ENCODE measurements at regions not wholly inside any gene's neighbourhood (a gene's known extent, or its start where the extent isn't known, plus 50 kb on each side); places are given as distances from the start of the nearest gene placed in this dataset.

GRCh38 chr12:107287436-107288413 lies 194.4 kb upstream of the CRY1 start:
- no peak overlapping the region for H3K4me3 ChIP-seq (ENCODE audit: low read length)
- H3K27me3 ChIP-seq (ENCODE audit: control insufficient read depth, insufficient read depth, low read length), result no peaks in the 10 kb centered on the region
- H3K27ac ChIP-seq (ENCODE audit: low read depth, low read length), result no peak overlapping the region
- no peaks in the 10 kb centered on the region for H3K4me1 ChIP-seq (ENCODE audit: control insufficient read depth, insufficient read depth, low read length)
- H3K36me3 ChIP-seq (ENCODE audit: control insufficient read depth, insufficient read depth, low read length), result no peaks in the 10 kb centered on the region
- no peak overlapping the region for H3K9ac ChIP-seq (ENCODE audit: low read length)

GRCh38 chr12:107288414-107289127 lies 195.2 kb upstream of the CRY1 start:
- Histone ChIP-seq H3K27me3 (ENCODE audit: control insufficient read depth, insufficient read depth, low read length) (no peaks in the 10 kb centered on the region), H3K27ac (ENCODE audit: low read depth, low read length) (no peak overlapping the region), H3K36me3 (ENCODE audit: control insufficient read depth, insufficient read depth, low read length) (no peaks in the 10 kb centered on the region), H3K9ac (ENCODE audit: low read length) (no peak overlapping the region), H3K4me1 (ENCODE audit: control insufficient read depth, insufficient read depth, low read length) (no peaks in the 10 kb centered on the region), H3K4me3 (ENCODE audit: low read length) (no peak overlapping the region)

GRCh38 chr12:107291018-107291417 lies 197.7 kb upstream of the CRY1 start:
- H3K4me1 ChIP-seq (ENCODE audit: control insufficient read depth, insufficient read depth, low read length), result no peaks in the 10 kb centered on the region
- H3K27ac ChIP-seq (ENCODE audit: low read depth, low read length), result no peak overlapping the region
- no peak overlapping the region for H3K9ac ChIP-seq (ENCODE audit: low read length)
- H3K27me3 ChIP-seq (ENCODE audit: control insufficient read depth, insufficient read depth, low read length), result no peaks in the 10 kb centered on the region
- no peaks in the 10 kb centered on the region for H3K36me3 ChIP-seq (ENCODE audit: control insufficient read depth, insufficient read depth, low read length)
- no peak overlapping the region for H3K4me3 ChIP-seq (ENCODE audit: low read length)

GRCh38 chr12:107296681-107297089 lies 203.3 kb upstream of the CRY1 start:
- peaks cover 2% of the 10 kb centered on the region for H3K27me3 ChIP-seq (ENCODE audit: control insufficient read depth, insufficient read depth, low read length)

GRCh38 chr12:107302649-107303341 lies 209.4 kb upstream of the CRY1 start:
- Histone ChIP-seq H3K4me3 (ENCODE audit: low read length) (no peak overlapping the region), H3K4me1 (ENCODE audit: control insufficient read depth, insufficient read depth, low read length) (no peaks in the 10 kb centered on the region), H3K9ac (ENCODE audit: low read length) (no peak overlapping the region), H3K27me3 (ENCODE audit: control insufficient read depth, insufficient read depth, low read length) (peaks cover 2% of the 10 kb centered on the region), H3K36me3 (ENCODE audit: control insufficient read depth, insufficient read depth, low read length) (no peaks in the 10 kb centered on the region), H3K27ac (ENCODE audit: low read depth, low read length) (no peak overlapping the region)

More at GRCh38 chr12:107296681-107297089, 203.3 kb upstream of the CRY1 start:
- no peak overlapping the region for H3K4me3 ChIP-seq (ENCODE audit: low read length)
- H3K9ac ChIP-seq (ENCODE audit: low read length), result no peak overlapping the region
- H3K4me1 ChIP-seq (ENCODE audit: control insufficient read depth, insufficient read depth, low read length), result no peaks in the 10 kb centered on the region
- H3K36me3 ChIP-seq (ENCODE audit: control insufficient read depth, insufficient read depth, low read length), result no peaks in the 10 kb centered on the region
- H3K27ac ChIP-seq (ENCODE audit: low read depth, low read length), result no peak overlapping the region

- H3K9ac ChIP-seq (ENCODE audit: low read length), result no peak overlapping the region
- H3K27me3 ChIP-seq (ENCODE audit: control insufficient read depth, insufficient read depth, low read length), result no peaks in the 10 kb centered on the region
- H3K4me3 ChIP-seq (ENCODE audit: low read length), result no peak overlapping the region
- no peaks in the 10 kb centered on the region for H3K36me3 ChIP-seq (ENCODE audit: control insufficient read depth, insufficient read depth, low read length)
- H3K27ac ChIP-seq (ENCODE audit: low read depth, low read length), result no peak overlapping the region
- H3K4me1 ChIP-seq (ENCODE audit: control insufficient read depth, insufficient read depth, low read length), result no peaks in the 10 kb centered on the region
Observed at GRCh38 chr12:107304588-107305532, 211.5 kb upstream of the CRY1 start.

GRCh38 chr12:107306141-107306659 lies 212.9 kb upstream of the CRY1 start:
- Histone ChIP-seq H3K9ac (ENCODE audit: low read length) (no peak overlapping the region), H3K36me3 (ENCODE audit: control insufficient read depth, insufficient read depth, low read length) (no peaks in the 10 kb centered on the region), H3K4me1 (ENCODE audit: control insufficient read depth, insufficient read depth, low read length) (no peaks in the 10 kb centered on the region), H3K27me3 (ENCODE audit: control insufficient read depth, insufficient read depth, low read length) (no peaks in the 10 kb centered on the region), H3K4me3 (ENCODE audit: low read length) (no peak overlapping the region), H3K27ac (ENCODE audit: low read depth, low read length) (no peak overlapping the region)

- no peak overlapping the region for H3K4me3 ChIP-seq (ENCODE audit: low read length)
- no peak overlapping the region for H3K9ac ChIP-seq (ENCODE audit: low read length)
- H3K4me1 ChIP-seq (ENCODE audit: control insufficient read depth, insufficient read depth, low read length), result no peaks in the 10 kb centered on the region
- H3K27ac ChIP-seq (ENCODE audit: low read depth, low read length), result no peak overlapping the region
- H3K36me3 ChIP-seq (ENCODE audit: control insufficient read depth, insufficient read depth, low read length), result no peaks in the 10 kb centered on the region
- no peaks in the 10 kb centered on the region for H3K27me3 ChIP-seq (ENCODE audit: control insufficient read depth, insufficient read depth, low read length)
Observed at GRCh38 chr12:107308310-107308709, 215.0 kb upstream of the CRY1 start.

- Histone ChIP-seq H3K27me3 (ENCODE audit: control insufficient read depth, insufficient read depth, low read length) (no peaks in the 10 kb centered on the region), H3K4me1 (ENCODE audit: control insufficient read depth, insufficient read depth, low read length) (no peaks in the 10 kb centered on the region), H3K36me3 (ENCODE audit: control insufficient read depth, insufficient read depth, low read length) (no peaks in the 10 kb centered on the region), H3K27ac (ENCODE audit: low read depth, low read length) (no peak overlapping the region), H3K4me3 (ENCODE audit: low read length) (no peak overlapping the region), H3K9ac (ENCODE audit: low read length) (no peak overlapping the region)
Observed at GRCh38 chr12:107309020-107309419, 215.7 kb upstream of the CRY1 start.

- H3K27me3 ChIP-seq (ENCODE audit: control insufficient read depth, insufficient read depth, low read length), result no peaks in the 10 kb centered on the region
- no peak overlapping the region for H3K27ac ChIP-seq (ENCODE audit: low read depth, low read length)
- no peak overlapping the region for H3K4me3 ChIP-seq (ENCODE audit: low read length)
- no peaks in the 10 kb centered on the region for H3K36me3 ChIP-seq (ENCODE audit: control insufficient read depth, insufficient read depth, low read length)
- H3K9ac ChIP-seq (ENCODE audit: low read length), result no peak overlapping the region
- no peaks in the 10 kb centered on the region for H3K4me1 ChIP-seq (ENCODE audit: control insufficient read depth, insufficient read depth, low read length)
Observed at GRCh38 chr12:107310621-107311020, 217.3 kb upstream of the CRY1 start.

- Histone ChIP-seq H3K36me3 (ENCODE audit: control insufficient read depth, insufficient read depth, low read length) (no peaks in the 10 kb centered on the region), H3K27me3 (ENCODE audit: control insufficient read depth, insufficient read depth, low read length) (no peaks in the 10 kb centered on the region), H3K27ac (ENCODE audit: low read depth, low read length) (no peak overlapping the region), H3K4me1 (ENCODE audit: control insufficient read depth, insufficient read depth, low read length) (no peaks in the 10 kb centered on the region), H3K9ac (ENCODE audit: low read length) (no peak overlapping the region), H3K4me3 (ENCODE audit: low read length) (no peak overlapping the region)
Observed at GRCh38 chr12:107311682-107312081, 218.3 kb upstream of the CRY1 start.
